GM21447 (cell line): ENCODE measurements at regions not wholly inside any gene's neighbourhood (a gene's known extent, or its start where the extent isn't known, plus 50 kb on each side); places are given as distances from the start of the nearest gene placed in this dataset.

ENCODE experiments used
- ATAC-seq: cut with Tn5 transposase; IDR thresholded peaks from one replicate; pipeline ENCODE4 v1.9.1; 2021; ENCODE audit not compliant: unreplicated experiment

DNA sequence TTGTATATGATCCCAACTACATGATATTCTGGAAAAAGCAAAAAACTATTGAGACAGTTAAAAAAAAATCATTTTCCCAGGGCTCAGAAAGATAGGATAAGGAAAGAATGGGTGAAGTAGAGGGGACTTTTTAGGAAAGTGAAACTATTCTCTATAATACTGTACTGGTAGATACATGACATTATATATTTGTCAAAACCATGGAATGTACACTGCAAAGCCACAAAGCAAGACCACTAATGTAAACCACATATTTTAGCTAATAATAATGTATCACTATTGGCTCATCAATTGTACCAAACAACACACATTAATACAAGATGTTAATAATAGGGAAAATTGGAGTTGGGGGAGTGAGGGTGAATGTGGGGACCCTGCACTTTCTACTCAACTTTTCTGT is 182.6 kb downstream of the EFNB2 start:
- no peak for ATAC-seq

DNA sequence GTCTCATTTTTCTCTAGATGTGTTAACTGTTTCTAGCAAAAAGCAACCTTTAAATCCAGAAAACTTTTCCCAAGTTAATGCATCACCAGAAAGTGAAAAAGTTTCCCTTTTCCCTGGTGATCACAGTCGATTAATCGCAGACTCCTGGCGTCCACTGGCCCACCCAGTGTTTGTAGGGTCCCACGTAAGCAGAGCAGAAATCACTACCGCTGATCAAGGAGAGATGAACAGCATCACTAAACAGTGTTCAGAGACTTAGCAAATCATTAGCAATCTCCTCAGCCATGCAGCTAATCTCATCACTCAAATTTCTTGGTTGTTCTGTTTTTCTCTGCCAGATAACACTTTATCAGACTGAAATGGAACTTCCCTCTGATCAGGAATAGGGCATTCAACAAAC is 184.2 kb downstream of the EFNB2 start:
- no peak for ATAC-seq

DNA sequence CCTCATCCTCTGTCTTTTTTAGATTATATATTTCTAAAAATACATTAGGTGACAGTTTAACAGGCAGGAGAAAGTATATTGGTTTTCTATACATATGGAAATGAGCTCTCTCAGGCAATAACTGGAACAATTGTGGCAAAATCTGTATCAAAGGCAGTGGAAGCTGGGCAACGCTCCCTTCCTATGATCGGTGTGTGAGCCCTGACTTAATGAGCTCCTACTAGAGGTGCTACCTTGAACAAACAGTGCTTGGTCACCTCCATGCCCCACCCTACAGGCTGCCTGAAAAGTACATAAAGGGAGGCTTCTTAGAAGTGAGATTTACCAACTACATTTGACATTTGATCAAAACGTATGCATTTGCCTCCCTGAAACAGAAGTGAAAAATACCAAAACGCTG is 185.3 kb downstream of the EFNB2 start:
- ATAC-seq, result no peak

DNA sequence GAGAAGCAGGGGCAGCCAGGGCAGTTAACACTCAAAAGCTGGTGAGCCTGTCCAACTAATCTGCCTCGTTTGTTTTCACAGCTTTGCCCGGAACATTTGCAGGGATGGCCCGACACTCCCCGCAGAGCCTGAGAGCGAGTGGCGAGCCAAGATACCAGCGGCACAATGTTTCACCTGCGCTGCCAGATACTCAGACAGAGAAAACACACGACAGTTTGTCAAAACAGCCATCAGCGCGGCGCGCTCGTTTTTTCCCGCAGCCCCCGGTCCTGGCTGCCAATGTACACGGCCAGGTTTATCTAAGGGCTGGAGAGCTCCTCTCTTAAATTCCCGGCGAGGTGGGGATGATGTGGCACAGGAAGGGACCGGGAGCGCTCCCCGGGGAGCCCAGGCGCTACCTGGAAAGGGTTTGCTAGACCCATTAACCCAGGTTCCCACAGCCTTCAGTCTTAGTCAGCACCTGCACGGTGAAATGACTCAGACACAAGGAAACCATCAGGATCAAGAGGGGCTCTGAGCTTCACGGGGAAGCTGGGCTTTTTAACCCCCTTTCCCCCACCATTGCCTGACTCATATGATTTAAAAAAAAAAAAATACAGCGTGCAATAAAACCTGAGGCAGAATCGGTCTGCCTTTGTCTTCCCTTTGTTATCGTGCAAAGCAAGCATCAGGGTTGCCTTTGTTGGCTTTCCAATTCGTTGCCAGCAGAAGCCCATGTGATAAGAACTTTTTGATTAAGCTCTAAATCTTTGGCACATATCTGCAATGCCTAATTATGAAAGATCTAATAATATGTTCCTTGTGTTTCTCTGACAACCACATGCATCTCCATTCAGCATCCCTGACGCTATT is 186.2 kb downstream of the EFNB2 start:
- no peak for ATAC-seq

- no peak for ATAC-seq
Measured at GRCh38 chr13:106348075-106348840, 187.2 kb downstream of the EFNB2 start.

DNA sequence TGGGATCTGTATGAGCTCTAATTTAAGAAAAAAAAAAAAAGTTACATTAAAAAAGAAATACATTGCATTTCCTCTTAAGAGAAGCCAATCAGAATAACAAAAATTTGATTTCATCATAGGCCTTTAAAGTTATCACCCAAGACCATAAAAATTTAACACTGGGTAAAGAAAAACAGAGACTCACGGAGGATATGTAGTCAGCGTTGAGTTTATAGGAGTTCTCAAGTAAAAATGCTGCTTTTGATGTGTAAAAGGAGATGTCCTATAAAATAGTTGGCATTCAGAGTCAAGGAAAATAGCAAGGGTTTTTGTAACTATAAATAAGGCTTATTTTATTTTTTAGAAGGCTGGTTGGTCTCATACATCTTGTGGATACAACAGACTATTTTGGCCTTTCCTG is 191.1 kb downstream of the EFNB2 start:
- ATAC-seq, result no peak

DNA sequence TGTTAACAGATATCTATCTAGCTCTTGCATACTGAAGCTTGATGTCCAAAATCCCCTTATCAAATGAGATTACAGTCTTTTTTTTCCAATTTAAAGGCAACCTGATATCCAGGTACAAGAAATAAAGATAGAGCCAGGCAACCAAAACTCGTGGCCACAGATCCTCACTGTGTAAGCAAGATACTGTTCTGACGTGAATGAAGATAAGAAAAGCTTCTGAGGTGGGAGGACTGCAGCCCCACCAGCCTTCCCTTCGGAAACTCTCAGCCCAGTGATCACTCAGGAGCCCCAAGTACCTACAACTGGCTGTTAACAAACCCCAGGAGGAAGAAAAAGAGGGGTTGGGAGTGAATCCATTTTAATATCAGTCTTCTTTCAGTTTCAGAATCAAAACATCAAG is 191.6 kb downstream of the EFNB2 start:
- no peak for ATAC-seq

DNA sequence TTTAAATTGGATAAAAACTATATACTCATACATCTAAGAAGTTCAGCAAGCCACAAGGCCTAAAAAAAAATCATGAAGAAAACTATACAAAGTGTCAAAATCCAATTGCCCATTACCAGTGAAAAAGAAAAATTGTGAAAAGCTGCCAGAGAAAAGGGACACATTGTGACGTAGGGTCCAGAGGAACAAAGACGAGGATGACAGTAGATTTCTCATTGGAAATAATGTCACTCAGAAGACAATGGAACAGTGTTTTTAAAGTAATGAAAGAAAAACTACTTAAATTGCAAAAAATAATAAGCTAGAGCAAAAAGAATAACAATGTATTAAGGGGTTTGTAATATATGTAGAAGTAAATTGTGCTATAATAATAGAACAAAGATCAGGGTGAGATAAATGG is 195.2 kb downstream of the EFNB2 start:
- ATAC-seq, result no peak

GRCh38 chr13:106337096-106337850 is 198.2 kb downstream of the EFNB2 start:
- no peak for ATAC-seq

GRCh38 chr13:106336668-106337067 is 198.8 kb downstream of the EFNB2 start:
- ATAC-seq, result no peak

- ATAC-seq, result no peak
Measured at GRCh38 chr13:106332621-106333020, 202.8 kb downstream of the EFNB2 start.

DNA sequence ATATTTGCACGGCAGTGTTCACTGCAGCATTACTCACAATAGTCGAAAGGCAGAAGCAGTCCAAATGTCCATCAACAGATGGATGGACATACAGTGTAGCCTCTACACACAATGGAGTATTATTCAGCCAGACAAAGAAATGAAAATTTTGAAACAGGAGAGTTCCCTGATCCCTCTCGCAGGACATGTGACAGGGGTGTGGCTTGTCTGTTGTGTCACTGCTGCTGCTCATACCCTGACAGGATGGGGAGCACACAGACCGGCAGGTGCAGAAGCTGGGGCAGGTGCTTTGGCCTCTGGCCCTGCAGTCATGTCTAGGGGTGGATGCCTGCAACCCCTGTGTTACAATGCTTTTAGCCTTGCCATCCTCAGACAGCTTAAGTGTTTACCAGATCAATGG is 204.3 kb downstream of the EFNB2 start:
- ATAC-seq, result no peak

DNA sequence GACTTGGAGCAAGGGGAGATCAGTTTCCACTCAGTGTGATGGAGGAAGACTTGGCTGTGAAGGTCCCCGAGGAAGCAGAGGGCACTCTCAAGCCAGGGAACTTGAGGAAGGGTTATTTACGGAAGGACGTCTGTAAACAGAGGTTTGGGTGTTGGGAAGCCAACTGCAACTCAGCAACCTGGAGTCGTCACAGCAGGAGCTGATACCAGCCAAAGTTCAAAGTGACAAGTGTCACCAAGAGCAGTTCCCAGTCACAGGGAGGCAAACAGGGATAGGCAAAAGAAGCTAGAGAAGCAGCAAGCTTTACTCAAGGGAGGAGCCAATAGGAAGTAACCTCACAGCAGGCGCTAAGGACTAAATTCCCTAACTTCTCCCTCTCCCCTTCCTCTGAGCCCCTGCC is 205.5 kb downstream of the EFNB2 start:
- ATAC-seq, result no peak

GRCh38 chr13:106326751-106327150 is 208.7 kb downstream of the EFNB2 start:
- ATAC-seq, result no peak

DNA sequence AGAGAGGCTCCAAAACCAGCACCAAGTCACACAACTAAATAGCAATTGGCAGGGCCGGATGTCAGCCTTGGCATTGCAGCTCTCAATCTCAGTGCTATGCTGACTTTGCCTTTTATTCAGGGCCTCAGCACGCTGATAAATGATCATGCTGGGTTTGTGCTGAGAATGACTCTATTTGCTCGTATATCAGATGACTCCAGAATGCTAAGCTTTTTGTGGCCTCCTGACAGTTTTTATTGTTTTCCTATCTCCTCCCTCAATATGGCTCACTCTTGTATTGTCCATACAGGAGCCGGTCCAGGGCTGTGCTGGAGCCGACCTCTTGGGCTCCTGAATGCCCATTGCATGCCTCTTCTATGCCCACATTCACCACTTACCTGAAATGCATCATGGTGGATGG is 211.0 kb downstream of the EFNB2 start:
- no peak for ATAC-seq

DNA sequence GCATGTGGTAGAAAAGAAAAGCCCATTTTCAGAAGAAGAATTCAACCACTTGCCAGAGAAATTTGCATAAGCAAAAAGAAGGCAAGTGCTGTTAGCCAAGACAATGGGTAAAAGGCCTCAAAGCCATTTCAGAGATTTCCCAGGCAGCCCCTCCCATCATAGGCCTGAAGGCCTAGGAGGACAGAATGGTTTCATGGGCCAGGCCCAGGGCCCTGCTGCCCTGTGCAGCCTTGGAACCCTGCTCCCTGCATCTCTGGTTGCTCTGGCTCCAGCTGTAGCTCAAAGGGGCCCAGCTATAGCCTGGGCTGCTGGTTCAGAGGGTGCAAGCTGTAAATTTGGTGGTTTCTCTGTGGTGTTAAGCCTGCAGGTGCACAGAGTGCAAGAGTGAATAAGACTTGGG is 212.8 kb downstream of the EFNB2 start:
- no peak for ATAC-seq

GRCh38 chr13:106318941-106319411 is 216.5 kb downstream of the EFNB2 start:
- no peak for ATAC-seq

- no peak for ATAC-seq
Measured at GRCh38 chr13:106314417-106314816, 221.0 kb downstream of the EFNB2 start.

- ATAC-seq, result no peak
Measured at GRCh38 chr13:106311004-106311403, 224.5 kb downstream of the EFNB2 start.

- ATAC-seq, result no peak
Measured at GRCh38 chr13:106310291-106310865, 225.1 kb downstream of the EFNB2 start.

GRCh38 chr13:106306748-106307277 is 228.6 kb downstream of the EFNB2 start:
- no peak for ATAC-seq
